ENCODE measurements at regions not wholly inside any gene's neighbourhood (a gene's known extent, or its start where the extent isn't known, plus 50 kb on each side); places are given as distances from the start of the nearest gene placed in this dataset.

- no peak overlapping the region for H3K4me3 ChIP-seq (ENCODE audit: low read depth in 1 of 3, low read length in 3 of 3)
- no peak overlapping the region for H3K27ac ChIP-seq (ENCODE audit: low read depth in 1 of 2, low read length in 2 of 2)
- no peaks in the 10 kb centered on the region for H3K4me1 ChIP-seq (ENCODE audit: control insufficient read depth in 4 of 4, insufficient read depth in 4 of 4, low read length in 3 of 4)
- TF ChIP-seq, protein P1, sequence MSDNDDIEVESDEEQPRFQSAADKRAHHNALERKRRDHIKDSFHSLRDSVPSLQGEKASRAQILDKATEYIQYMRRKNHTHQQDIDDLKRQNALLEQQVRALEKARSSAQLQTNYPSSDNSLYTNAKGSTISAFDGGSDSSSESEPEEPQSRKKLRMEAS (IDR thresholded peaks at IDR 0.05) = no peak
- TF ChIP-seq CTCF (IDR thresholded peaks at IDR 0.05; ENCODE audit: low read depth, low read length, missing input control) (no peak), GABPA (IDR thresholded peaks at IDR 0.05 in 1 of 2, conservative IDR thresholded peaks at IDR 0.05 in 1 of 2) (no peak), RXRA (IDR thresholded peaks at IDR 0.05) (no peak), REST (IDR thresholded peaks at IDR 0.05) (no peak), HNF4A (conservative IDR thresholded peaks at IDR 0.05) (no peak), YY1 (IDR thresholded peaks at IDR 0.05) (no peak), SP1 (IDR thresholded peaks at IDR 0.05) (no peak), ZBTB33 (IDR thresholded peaks at IDR 0.05) (no peak), EGR1 (IDR thresholded peaks at IDR 0.05; ENCODE audit: low read depth in 2 of 2) (no peak), FOXA1 (IDR thresholded peaks at IDR 0.05) (no peak), FOXA2 (IDR thresholded peaks at IDR 0.05) (no peak)
- TF ChIP-seq, protein P2, sequence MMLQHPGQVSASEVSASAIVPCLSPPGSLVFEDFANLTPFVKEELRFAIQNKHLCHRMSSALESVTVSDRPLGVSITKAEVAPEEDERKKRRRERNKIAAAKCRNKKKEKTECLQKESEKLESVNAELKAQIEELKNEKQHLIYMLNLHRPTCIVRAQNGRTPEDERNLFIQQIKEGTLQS (IDR thresholded peaks at IDR 0.05) = no peak
- no peaks in the 10 kb centered on the region for H3K36me3 ChIP-seq (ENCODE audit: control insufficient read depth in 4 of 4, insufficient read depth in 3 of 4, low read depth in 1 of 4, low read length in 3 of 4)
- H3K9me3 ChIP-seq (ENCODE audit: control insufficient read depth in 4 of 4, low read length in 3 of 4) = no peaks in the 10 kb centered on the region
- WGBS = 87% methylated on average over 27 of the region's 27 CpGs
- peaks cover 0 to 8% (median 0%) of the 10 kb centered on the region in 4 donors for H3K27me3 ChIP-seq (ENCODE audit: control insufficient read depth in 4 of 4, insufficient read depth in 4 of 4, low read length in 3 of 4)
- no peak overlapping the region for H3K9ac ChIP-seq (ENCODE audit: low read depth in 1 of 2, low read length in 2 of 2)
- DNase-seq (ENCODE audit: low spot score) = no peak
These were observed 707.3 kb downstream of the MED13L start for GRCh38 chr12:115570069-115570777.

Measured in liver (tissue), 8 donors.